GM18498 (cell line): ENCODE measurements at regions not wholly inside any gene's neighbourhood (a gene's known extent, or its start where the extent isn't known, plus 50 kb on each side); places are given as distances from the start of the nearest gene placed in this dataset.

Experiments used
- ATAC-seq: cut with Tn5 transposase; IDR thresholded peaks from one replicate; pipeline ENCODE4 v1.9.1; 2021; ENCODE audit warnings: mild to moderate bottlenecking, moderate library complexity; ENCODE audit not compliant: unreplicated experiment

DNA sequence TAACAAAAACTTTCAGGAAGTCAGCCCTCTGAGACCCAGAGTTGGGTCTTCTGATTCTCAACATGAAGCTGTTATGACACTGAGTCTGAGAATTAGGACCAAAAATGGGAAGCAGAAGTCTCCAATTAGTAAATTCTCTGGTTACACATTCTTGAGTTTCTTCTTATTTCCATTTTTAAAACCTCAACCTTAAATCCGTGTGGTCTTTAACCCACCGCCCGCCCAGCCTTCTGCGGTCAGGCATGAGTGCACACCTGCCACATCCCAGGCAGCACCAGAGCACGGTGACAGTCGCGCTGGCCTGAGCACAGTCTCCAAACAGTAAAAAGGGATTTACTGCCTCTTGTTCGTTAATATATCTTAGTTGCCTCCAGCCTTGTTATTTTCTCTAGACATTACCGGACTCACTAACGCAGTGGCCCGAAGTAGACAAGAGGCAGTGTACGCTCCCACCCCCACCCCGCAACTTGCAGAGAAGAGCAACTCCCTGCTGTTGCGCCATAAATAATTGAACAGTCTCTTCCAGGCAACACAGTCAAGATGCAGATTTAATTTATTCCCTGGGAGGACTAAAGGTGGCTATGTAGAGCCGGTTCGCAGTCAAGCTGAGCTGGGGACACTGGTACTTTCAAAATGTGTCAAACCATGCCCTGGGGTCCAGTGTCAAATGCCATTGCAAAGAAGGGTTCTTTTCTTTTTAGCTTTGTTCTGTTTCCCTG is 147.0 kb upstream of the CELF2 start:
- no peak for ATAC-seq

DNA sequence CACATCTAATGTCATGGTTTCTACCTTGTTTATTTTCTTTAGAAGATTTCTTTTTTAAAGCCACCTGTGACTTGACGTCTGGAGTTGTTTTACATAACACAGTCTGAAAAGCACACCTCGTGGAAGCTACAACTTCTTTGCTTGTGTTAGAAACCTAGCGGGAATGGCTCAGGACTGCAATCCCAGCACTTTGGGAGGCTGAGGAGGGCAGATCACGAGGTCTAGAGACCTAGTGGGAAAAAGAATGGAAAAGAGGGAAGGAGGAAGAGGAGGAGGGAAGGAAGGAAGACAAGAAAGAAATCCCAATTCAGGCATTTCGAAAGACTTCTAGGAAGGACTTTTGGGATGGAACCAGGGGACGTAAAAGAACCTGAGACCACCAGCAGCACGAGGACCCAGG is 146.3 kb upstream of the CELF2 start:
- no peak for ATAC-seq

DNA sequence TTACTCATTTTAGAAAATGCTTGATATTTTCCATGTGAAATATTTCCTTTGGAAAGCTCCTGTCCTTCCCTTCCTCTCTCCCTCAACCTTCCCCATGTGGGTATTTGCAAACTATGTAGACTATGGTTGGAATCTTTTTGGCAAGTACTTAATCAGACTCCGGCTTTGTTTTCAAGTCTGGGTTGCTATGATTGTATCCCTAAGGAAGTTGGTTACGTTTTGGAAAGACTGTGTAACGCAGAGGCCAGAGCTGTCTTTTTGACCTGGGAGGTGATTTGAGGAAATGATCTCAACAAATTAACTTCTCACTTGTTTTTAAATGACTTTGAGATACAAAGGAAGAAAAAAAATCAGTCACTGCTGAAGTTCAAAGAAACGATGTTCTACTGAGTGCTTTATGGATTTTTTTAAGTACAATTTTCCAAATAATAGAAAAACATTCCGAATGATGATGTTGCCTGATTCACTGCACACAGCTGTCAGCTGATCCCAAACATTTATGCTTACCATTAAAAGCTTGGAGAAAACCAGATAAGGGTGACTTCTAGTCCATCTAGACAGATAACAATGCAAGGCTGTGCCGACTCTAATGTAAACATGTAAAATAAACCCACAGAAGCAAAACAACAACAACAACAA is 145.5 kb upstream of the CELF2 start:
- no peak for ATAC-seq

DNA sequence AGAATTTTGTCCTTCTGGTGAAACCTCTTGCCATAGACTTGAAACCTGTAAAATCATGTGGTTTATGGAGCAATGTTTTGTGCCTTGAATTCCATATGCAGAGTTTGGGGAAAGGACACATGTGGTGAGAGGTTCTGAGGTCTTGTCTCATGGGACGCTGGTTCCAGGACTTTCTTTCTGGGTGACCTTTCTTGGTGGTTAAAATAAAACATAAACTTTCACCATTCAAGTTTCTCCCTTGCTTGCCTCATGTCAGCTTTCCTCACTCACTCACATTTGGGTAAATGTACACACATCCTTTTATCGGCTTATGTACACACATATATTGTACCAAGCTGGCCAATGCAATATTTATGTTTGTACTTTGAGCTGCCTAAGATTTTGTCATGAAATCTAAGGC is 144.9 kb upstream of the CELF2 start:
- ATAC-seq, result no peak

DNA sequence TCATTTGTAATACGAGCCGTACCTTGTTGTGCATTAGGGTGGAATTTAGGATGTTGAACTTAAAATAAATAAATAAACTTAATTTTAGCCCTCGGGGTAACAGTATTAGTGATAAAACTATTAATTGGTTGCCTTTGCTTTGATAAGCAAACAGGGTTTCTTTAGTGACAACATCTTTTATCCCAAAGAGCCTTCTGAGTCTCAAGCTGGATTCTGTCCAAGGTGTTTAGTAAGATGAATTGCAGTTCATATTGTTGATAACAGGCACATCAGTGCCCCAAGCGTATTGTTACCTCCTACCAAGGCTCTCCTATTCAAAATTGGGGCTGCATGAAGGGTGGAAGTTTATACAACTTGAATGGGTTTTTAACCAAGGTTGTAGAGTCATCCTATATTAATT is 144.4 kb upstream of the CELF2 start:
- no peak for ATAC-seq

DNA sequence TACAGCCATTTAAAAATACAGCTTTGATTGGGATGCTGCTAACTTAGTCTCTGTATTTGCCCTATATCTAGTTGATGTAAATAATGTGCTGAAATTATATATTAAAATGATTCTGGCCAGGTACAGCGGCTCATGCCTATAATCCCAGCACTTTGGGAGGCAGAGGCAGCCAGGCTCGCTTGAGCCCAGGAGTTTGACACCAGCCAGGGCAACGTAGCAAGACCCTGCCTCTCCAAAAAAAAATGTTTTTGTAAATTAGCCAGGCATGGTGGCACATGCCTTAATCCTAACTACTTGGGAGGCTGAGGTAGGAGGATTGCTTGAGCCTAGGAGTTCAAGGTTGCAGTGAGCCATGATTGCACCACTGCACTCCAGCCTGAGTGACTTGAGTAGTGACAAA is 143.8 kb upstream of the CELF2 start:
- no peak for ATAC-seq

DNA sequence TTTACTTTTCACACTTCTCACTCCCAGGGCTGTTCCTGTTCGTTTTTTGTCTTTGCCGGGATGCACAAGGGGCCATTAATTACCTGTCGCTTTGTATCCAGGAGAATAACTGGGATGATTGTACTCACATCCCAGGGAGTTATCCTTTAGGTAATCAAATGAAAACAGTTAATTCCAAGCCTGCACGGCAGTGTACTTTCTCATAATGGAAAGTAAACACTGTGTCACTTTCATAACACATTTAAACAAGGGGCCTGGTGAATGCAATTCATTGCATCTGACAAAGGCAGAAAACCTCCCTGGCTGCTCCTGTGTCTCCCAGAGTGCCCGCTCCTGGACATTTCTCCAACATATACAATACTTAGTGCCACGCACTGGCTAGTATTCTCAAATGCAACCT is 138.7 kb upstream of the CELF2 start:
- no peak for ATAC-seq

DNA sequence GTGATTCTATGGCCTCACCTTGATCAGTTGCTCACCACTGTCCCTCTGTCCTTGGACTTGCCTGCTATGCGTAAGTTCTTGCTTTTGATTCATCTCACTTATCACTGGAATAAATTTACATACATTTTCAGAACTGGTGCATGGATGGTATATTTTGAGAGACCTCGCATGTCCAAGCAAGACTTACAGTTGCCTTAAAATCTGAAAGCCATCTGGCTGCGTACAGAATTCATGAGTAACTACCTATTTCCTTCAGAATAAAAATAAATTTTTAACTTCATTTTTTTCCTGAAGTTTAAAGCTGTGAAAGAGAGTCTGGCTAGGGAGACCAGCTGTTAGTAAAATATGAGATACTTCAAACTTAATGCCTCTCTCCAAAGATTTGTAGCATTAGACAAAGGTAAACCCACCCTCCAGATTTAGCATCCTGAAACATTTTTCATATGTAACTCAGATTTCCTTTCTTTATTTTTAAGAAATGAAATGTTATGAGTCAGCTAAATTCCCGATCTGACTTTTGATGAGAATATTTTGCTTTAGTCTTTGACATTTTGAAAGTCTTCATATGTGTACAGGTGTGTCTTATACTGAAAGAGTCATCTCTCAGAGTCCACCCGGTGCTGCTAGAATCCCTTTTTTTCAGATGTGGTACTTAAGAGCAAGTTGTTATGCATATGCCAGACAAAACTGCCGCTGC is 136.4 kb upstream of the CELF2 start:
- no peak for ATAC-seq

DNA sequence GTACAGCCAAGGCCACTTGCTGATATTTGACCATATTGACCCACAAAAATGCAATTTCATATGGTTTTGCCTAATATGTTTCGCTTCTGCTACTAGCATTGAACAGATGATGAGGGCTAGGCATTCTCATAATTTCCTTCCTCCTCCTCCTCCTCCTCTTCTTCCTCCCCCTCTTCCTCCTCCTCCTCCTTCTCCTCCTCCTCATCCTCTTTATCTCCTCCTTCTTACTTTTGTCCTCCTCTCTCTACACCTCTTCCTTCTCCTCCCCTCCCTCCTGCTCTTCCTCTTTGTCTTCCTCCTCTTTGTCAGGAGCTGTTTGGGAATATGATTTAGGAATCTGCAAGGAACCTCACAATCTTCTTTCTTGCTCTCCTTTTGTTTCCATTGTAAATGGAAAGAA is 133.9 kb upstream of the CELF2 start:
- no peak for ATAC-seq

DNA sequence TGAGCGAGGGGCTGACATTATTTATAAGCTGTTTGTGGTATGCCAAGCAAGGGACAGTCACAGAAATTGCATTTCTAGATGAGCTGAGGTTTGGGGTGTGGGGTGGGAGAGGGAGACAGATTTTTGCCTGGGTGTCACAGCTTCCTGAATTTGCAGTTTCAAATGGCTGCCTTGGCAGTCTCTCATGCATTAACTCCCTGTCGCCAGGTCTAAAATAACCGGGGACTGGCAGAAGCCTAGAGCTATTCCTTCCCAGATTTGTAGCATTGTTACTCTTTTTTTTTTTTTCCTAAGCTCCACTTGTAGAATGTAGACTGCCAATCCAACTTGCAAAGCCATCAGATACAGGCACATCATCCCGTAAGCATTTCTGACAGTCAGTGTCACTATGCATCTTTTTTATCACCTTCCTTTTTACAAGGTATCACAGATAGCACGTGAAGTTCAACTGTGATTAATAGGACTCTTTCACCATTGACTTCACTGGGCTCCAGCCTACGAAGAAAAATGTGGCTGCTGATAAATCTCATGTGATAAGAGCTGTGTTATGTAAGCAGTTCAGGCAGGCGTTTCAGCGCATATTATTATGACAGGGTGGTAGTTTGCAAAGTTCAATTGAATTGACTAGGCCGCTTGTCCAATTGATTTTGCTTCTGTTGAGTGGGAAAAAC is 130.7 kb upstream of the CELF2 start:
- no peak for ATAC-seq

DNA sequence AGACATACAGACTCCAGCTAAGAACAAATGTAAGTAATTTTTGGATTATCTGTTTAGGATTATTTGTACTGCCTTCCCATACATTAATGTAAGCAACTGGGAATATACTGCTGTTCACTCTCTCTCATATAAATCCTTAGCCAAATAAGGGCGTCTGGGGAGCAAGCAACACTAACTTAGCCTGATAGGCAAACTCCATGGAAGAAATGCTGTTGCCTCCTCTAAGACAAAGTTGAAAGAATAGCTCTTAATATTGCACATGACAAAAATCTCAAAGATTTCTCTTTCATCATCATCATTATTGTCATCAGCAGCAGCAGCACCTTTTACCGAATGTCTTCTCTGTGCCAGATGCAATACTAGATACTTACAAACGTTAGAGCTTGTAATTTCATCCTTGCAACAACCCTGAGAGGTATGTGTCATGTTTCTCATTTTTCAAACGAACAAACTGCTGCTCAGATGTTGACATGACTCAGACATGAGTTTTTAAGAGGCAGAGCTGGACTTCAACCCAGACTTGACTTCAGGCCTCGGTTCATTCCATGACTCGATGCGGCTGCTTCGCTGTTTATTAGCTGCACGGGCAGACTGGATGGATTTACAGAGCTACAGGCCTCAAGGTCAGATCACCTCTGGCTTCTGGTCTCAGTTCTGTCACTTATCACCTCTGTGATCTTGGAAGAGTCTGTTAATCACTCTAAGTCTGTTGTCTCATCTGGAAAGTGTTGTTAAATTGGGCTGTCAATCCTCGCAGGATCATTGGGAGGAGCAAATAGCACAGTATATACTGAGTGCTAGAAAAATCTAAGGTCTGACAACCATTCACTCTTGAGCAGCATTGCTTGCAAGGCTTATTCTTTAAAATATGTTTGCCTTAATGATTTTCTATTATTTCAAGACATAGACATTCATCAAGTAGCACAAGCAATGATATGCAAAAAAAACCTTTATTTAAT is 126.3 kb upstream of the CELF2 start:
- ATAC-seq, result no peak

DNA sequence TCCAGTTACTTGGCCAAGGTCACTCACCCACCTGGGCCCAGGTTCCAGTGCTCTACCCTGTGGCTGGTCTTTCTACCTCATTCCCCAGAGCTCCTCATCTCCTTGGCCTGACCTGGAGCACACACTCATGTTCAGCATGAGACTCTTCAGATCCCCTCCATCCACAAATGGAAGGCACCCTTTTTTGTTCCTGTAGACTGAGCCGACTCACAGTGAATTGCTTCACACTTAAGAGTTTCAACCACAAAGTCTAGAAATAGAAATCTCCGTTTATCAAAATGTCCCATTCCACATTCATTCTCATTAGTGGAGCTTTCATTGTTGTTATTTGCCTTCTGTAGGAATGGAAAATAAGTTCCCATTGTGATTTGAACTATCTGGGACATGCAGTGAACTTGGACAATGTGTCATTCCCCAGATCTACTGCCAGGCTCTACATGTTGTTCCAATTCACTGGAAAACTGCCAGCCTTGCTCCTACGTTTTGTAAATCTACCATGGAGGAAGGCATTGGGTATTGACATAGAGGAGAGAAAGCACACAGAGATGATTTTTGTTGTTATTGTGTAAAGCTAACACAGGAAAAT is 125.3 kb upstream of the CELF2 start:
- no peak for ATAC-seq

DNA sequence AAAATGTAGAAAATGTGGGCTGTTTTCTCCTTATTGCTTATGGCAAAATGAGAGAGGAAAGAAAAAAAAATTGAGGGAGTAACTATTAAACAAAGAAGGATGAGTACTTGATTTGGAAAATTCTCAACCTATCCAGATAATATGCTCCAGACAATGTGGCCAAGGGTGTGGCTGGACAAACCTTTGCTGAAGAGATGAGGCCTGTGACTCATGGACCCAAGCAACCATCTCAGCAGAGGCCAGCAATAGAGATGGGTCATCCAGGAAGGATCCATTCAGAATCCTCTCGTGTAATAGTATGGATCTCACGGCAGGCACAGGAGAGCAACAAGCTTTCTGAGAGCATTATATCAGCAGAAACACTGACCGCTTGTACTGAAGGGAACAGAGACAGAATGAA is 120.3 kb upstream of the CELF2 start:
- ATAC-seq, result no peak

DNA sequence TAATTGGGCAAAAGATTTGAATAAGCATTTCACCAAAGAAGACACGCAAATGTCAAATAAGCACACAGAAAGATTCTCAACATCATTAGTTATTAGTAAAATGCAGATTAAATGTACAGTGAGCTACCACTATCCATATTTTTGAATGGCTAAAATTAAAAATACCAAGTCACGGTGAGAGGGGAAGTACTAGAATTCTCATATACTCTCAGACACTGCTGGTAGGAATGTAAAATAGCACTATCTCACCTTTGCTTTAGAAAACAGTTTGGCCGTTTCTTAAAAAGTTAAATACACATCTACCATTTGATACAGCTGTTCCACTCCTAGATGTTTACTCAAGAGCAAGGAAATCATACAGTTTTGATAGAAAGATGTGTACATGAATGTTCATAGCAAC is 115.8 kb upstream of the CELF2 start:
- no peak for ATAC-seq

DNA sequence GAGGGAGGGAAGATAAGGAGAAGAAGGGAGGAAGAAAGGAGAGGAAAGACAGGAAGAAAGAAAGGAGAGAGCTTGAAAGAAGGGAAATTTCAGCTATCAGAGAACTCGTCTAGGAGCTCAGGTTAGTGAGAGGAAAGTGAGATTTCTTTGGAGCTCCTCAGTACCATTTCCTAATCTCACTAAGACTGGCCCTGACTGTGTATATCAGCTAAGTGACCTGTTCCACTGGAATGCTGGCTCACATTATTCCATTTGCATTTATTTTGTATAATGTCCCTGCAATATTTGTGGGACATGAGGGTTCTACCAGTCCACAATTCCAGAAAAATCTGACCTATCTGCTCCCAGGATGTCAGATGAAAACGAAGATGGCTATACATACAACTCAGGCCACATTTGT is 114.7 kb upstream of the CELF2 start:
- ATAC-seq, result no peak

DNA sequence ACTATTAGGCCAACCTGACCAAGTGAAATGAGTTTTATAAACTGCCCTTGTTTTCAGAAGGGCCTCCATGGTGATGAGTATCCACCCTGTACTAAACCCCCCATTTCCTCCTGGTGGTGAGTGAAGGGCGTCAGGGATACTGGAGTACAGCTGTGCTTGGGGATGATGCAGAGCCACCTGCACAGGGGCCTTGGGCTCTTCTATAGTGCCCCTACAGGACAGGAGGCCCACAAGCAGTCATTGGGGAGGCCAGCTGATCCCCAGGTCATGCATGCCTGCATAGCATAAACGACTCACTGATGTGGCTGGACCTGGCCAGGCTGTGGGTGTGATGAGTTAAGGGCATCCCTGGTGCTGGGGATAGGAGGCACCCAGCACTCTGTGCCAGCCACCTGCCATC is 114.1 kb upstream of the CELF2 start:
- no peak for ATAC-seq

DNA sequence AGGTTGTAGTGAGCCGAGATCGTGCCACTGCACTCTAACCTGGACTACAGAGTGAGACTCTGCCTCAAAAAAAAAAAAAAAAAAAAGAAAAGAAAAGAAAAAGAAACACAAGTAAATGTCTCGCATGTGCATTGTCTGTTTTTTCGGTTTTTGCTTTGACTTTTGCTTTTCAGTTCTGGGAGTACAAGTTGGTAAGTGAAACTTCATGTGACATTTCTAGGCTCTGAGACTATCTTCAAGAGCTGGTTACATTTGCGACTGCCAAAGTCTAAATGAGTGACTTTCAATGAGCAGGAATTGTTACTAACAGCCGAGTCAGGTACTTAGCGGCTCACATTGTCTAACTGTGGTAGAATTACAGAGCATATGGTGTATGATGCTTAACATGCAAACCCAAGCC is 107.0 kb upstream of the CELF2 start:
- ATAC-seq, result no peak

DNA sequence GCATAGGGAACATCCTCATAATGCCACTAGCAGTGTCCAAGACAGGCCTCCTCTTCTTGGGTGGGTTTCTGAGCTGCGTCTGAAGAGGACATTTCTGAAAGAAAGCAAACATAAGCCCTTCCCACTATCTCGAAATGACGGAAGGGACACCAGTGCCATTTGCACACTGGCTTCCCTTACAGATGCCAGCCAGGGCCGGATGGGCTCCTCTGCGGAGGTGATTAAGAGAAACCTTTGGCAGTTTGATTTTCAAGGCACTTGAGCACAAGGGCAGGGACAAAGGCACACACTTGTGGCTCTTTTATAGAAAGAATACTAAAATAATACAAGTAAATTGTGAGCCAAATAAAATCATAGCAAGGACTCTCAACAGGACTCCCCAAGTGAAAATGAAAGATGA is 106.6 kb upstream of the CELF2 start:
- ATAC-seq, result no peak

DNA sequence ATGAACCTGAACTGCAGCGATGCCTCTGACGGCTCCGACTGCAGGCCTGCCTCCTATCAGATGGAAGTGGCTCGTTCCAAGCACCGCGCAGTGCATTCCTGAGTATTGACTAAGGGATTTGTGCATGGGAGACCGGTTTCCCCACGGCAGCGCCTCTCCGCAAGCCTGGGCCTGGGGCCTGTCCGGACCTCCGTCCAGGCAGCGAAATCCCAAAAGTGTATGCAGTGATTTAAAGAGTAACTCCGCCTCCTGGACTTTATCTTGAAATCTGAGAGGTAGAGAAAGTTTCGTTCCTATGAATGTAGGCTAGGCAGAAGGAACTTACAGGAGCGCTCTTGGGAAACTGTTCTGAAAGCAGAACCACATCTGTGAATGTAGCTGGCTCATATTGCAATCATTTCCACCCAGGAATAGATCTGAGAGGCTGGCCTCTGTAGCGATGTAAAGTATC is 106.2 kb upstream of the CELF2 start:
- no peak for ATAC-seq

DNA sequence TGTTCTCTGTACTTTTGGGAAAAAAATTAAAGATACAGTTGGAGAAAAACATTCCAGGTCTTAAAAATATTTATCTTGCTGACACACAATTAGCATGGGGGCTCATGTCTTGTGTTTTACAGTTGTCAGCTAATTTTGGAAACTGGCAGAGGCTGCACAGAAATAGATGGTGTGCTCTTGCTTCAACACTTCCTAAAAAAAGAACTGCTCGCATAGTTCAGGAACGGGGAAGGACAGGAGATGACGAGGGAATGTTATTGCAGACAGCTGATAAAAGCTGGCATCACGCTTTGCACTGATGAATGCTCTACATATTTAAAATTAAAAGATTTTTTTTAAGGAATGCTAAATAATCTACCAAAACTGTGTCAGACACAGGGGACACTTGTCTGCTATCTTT is 103.5 kb upstream of the CELF2 start:
- ATAC-seq, result no peak
